ENCODE measurements at regions not wholly inside any gene's neighbourhood (a gene's known extent, or its start where the extent isn't known, plus 50 kb on each side); places are given as distances from the start of the nearest gene placed in this dataset.
A peak's percentile ranks its signal among the peaks of the same experiment; 100 is the strongest.

DNA sequence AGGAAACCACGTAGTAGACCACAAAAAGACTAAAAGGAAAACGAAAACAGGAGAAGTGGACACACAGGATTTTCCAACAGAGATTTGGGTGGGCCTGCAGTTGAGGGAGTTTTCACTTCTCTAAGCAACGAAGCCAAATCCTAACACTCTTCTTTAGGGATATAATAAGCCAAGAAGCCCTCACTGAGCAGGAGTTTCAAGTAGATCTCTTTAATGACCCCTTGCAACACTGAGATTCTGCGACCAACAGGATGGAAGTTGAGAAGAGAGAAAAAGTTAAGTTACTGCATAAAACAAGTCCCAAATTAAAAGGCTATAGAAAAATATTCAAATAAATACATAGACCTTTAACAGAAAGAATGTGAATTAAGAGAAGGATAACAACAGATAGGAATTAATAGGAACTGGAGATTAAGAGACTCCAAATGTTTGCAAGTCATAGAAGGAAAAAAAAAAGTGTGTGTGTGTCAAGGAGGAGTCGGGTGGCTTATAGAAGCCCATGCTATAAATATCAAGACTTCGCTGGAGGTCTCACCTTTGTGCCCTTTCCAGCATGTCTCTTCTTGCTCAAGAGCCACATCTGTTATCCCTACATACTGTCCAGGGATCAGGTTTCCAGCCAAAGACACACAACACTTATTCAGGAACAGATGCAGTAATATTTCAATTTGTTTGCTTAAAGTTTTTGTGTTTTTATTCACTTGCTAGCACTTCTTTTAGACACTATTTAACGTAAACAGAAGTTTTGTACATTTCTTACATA is 69.4 kb upstream of the ARHGAP28 start:
- DNase-seq, result peak; percentile 22

DNA sequence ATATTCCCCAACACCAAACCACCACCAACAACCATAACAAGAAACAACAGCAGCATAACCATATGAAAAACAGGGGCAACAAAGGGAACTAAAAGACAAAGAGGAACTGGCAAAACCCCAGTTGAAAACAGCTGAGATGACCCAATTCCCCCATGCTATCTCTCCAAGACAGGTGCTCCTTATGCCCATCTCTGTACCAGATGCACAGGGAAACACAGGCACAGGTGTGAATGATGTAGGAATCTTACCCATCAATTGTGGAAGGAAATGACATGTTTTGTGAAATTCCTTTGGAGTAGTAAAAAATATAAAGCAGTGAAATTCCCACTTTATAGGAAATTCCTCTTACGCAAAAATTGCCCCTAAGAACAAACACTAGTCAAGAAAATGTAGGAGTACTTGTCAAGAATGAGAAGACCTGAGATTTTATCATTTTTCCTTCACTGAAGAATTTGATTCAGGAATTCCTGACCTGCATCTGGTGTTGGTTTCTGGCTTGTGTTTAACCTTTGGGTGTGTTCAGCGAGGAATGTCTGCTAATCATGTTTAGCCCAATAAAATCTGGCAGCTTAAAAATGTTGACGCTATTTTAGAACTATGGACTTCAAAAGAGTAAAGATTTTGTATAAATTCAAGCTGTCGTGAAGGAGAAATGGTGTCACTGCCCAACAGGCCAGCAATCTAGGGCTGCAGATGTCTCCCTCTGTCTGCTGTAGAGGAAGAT is 67.7 kb upstream of the ARHGAP28 start:
- DNase-seq, result no peak

- DNase-seq, result peak; percentile 77
Measured at GRCh38 chr18:6666012-6666685, 63.4 kb upstream of the ARHGAP28 start.

DNA sequence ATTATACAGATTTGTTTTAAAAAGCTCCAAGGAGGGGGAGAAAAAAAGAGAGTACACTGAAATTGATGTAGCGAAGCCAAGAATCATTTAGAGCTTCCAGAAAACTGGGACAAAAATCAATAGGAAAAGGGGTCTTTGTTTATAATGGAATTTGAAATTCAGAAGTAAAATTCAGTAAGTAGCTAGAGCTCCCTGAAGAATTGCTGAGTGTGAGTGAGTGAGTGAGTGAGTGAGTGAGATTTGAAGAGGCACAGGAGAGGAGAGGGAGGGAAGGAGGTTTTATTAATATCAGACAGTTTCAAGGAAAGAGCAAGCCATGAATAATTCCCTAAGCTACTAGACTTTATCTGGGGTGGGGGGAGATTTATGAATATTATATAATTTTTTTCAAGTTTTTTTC is 60.7 kb upstream of the ARHGAP28 start:
- DNase-seq, result no peak

DNA sequence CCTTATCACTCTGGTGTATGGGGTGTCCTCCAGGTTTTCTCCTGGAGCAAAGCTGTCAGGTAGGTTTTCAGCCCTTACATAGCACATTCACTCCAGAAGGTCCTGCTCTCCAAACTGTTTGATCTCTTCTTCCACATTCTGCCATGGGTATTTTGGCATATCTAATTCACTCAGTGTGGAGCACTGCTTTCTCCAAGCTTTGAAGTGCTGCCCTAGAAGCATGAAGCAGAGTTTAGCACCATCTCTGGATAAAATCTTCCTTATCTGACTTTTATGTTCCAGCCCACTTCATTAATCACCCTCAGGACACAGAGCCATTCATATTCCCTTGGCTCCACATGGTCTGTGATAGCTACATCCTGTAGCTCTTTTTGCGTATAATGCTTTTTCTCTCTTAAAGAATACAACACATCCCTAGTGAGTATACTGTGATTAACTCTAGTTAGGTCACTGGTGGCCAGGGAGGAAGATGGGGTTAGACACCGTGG is 56.7 kb upstream of the ARHGAP28 start:
- no peak for DNase-seq

DNA sequence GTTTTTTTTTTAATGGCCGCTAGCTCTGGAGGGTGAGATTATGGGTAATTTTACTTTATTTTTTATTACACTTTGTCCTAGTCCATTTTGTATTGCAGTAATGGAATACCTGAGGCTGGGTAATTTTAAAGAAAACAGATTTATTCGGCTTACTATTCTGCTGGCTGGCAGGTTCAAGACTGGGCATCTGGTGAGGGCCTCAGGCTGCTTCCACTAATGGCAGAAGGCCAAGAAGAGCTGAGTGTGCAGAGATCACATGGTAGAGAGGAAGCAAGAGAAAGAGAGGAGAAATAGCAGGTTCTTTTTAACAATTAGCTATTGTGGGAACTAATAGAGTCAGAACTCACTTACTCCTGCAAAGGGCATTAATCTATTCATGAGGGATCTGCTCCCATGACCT is 52.4 kb upstream of the ARHGAP28 start:
- DNase-seq, result no peak

GRCh38 chr18:6679201-6679600 is 50.3 kb upstream of the ARHGAP28 start:
- no peak for DNase-seq

Measured in eye (tissue), 1 donor.